SU-DHL-6 (cell line): ENCODE measurements at regions not wholly inside any gene's neighbourhood (a gene's known extent, or its start where the extent isn't known, plus 50 kb on each side); places are given as distances from the start of the nearest gene placed in this dataset.

Experiments
- H2AFZ ChIP-seq: fragments of 200-600 bp; sonication (generic); 2 replicates; pipeline ENCODE4 v1.6.1; 2014; ENCODE audit warnings: low read depth, mild to moderate bottlenecking, moderate library complexity, mixed read lengths, antibody characterized with exemption, low read length; ENCODE audit not compliant: severe bottlenecking
- H3F3A ChIP-seq: fragments of 200-600 bp; shearing (Covaris generic); 2 replicates; pipeline ENCODE4 v1.6.0; 2016; ENCODE audit warnings: antibody characterized with exemption, mild to moderate bottlenecking; ENCODE audit not compliant: insufficient read depth
- H3K27ac ChIP-seq: fragments of 200-600 bp; sonication (generic); 2 replicates; pipeline ENCODE4 v1.5.1; 2016; ENCODE audit warnings: low read depth, mild to moderate bottlenecking, low read length, moderate library complexity, mixed read lengths
- H3K27me3 ChIP-seq: fragments of 200-600 bp; sonication (generic), shearing (Covaris generic); 2 replicates; pipeline ENCODE4 v1.6.0; 2014; ENCODE audit warnings: mild to moderate bottlenecking, low read length
- H3K36me3 ChIP-seq: fragments of 200-600 bp; sonication (generic); 2 replicates; pipeline ENCODE4 v1.6.1; 2014; ENCODE audit warnings: mild to moderate bottlenecking, low read length, mixed read lengths
- H3K4me2 ChIP-seq: fragments of 300-600, 200-600 bp; shearing (Covaris generic), sonication (generic); 2 replicates; pipeline ENCODE4 v1.6.0; 2014; ENCODE audit warnings: low read length, low read depth, mild to moderate bottlenecking; ENCODE audit not compliant: poor library complexity, severe bottlenecking
- H3K4me3 ChIP-seq: fragments of 200-600 bp; sonication (generic); 2 replicates; pipeline ENCODE4 v1.5.1; 2014; ENCODE audit warnings: antibody characterized with exemption, low read length, mild to moderate bottlenecking, mixed read lengths; ENCODE audit not compliant: insufficient read depth, poor library complexity, severe bottlenecking
- H3K79me2 ChIP-seq: fragments of 200-600 bp; sonication (generic); 2 replicates; pipeline ENCODE4 v1.6.1; 2014; ENCODE audit warnings: mild to moderate bottlenecking, low read length, moderate library complexity; ENCODE audit not compliant: insufficient read depth
- H3K9ac ChIP-seq: fragments of 200-600 bp; sonication (generic); 2 replicates; pipeline ENCODE4 v1.7.0; 2014; ENCODE audit warnings: mild to moderate bottlenecking, low read length
- H3K9me2 ChIP-seq: fragments of 200-600 bp; sonication (generic); replicated peaks from 2 replicates; pipeline ENCODE4 v1.6.1; 2014; ENCODE audit warnings: low read length; ENCODE audit not compliant: insufficient read depth
- H3K9me3 ChIP-seq: fragments of 200-600 bp; sonication (generic); 2 replicates; pipeline ENCODE4 v1.6.1; 2014; ENCODE audit warnings: low read length, mixed read lengths; ENCODE audit not compliant: insufficient read depth
- H4K20me1 ChIP-seq: fragments of 200-600 bp; sonication (generic); 2 replicates; pipeline ENCODE4 v1.6.1; 2014; ENCODE audit warnings: low read depth, mild to moderate bottlenecking, antibody characterized with exemption, low read length, moderate library complexity, mixed read lengths
- CTCF ChIP-seq: fragments of 200-600 bp; sonication (generic); IDR thresholded peaks from one replicate; pipeline ENCODE4 v1.5.1; 2017; ENCODE audit warnings: antibody characterized with exemption, mild to moderate bottlenecking, low read length, moderate library complexity; ENCODE audit not compliant: insufficient read depth, poor library complexity, severe bottlenecking
- EZH2phosphoT487 ChIP-seq: fragments of 200-600 bp; sonication (generic), shearing (Covaris generic); conservative IDR thresholded peaks from 2 replicates; pipeline ENCODE4 v1.6.1; 2018; ENCODE audit warnings: mild to moderate bottlenecking, antibody characterized with exemption, low read length, moderate library complexity, mixed read lengths

- TF ChIP-seq CTCF (peak; percentile 39), EZH2phosphoT487 (no peak)
- Histone ChIP-seq H2AFZ (no peak overlapping the region), H3K9me3 (no peaks in the 10 kb centered on the region)
These were observed 173.3 kb upstream of the FOXD3 start for GRCh38 chr1:63148825-63149645.

GRCh38 chr1:63152572-63152971 lies 169.8 kb upstream of the FOXD3 start:
- TF ChIP-seq EZH2phosphoT487 (no peak), CTCF (no peak)
- no peaks in the 10 kb centered on the region for H3K9me3 ChIP-seq
- H3K9ac ChIP-seq, result no peak overlapping the region
- H3K79me2 ChIP-seq, result no peaks in the 10 kb centered on the region
- no peaks in the 10 kb centered on the region for H3F3A ChIP-seq
- no peak overlapping the region for H3K4me2 ChIP-seq
- H3K27me3 ChIP-seq, result no peaks in the 10 kb centered on the region
- H3K9me2 ChIP-seq, result no peaks in the 10 kb centered on the region
- no peak overlapping the region for H3K27ac ChIP-seq
- no peaks in the 10 kb centered on the region for H4K20me1 ChIP-seq
- no peak overlapping the region for H3K4me3 ChIP-seq
- H2AFZ ChIP-seq, result no peak overlapping the region
- no peaks in the 10 kb centered on the region for H3K36me3 ChIP-seq

More at GRCh38 chr1:63148825-63149645, 173.3 kb upstream of the FOXD3 start:
- Histone ChIP-seq H3K9ac (no peak overlapping the region), H3K27me3 (no peaks in the 10 kb centered on the region), H3K4me2 (no peak overlapping the region), H3K9me2 (no peaks in the 10 kb centered on the region), H4K20me1 (no peaks in the 10 kb centered on the region), H3F3A (no peaks in the 10 kb centered on the region), H3K79me2 (no peaks in the 10 kb centered on the region), H3K36me3 (no peaks in the 10 kb centered on the region), H3K4me3 (no peak overlapping the region), H3K27ac (no peak overlapping the region)

- H3K4me3 ChIP-seq, result no peak overlapping the region
- TF ChIP-seq EZH2phosphoT487 (no peak), CTCF (no peak)
- H3K9me2 ChIP-seq, result no peaks in the 10 kb centered on the region
- no peak overlapping the region for H3K27ac ChIP-seq
- H2AFZ ChIP-seq, result no peak overlapping the region
- H4K20me1 ChIP-seq, result no peaks in the 10 kb centered on the region
- no peaks in the 10 kb centered on the region for H3K27me3 ChIP-seq
- no peaks in the 10 kb centered on the region for H3K36me3 ChIP-seq
- H3K79me2 ChIP-seq, result no peaks in the 10 kb centered on the region
- H3K9ac ChIP-seq, result no peak overlapping the region
- H3F3A ChIP-seq, result no peaks in the 10 kb centered on the region
- H3K9me3 ChIP-seq, result no peaks in the 10 kb centered on the region
- H3K4me2 ChIP-seq, result no peak overlapping the region
These were observed 166.9 kb upstream of the FOXD3 start for GRCh38 chr1:63155437-63155836.
